ENCODE measurements at regions not wholly inside any gene's neighbourhood (a gene's known extent, or its start where the extent isn't known, plus 50 kb on each side); places are given as distances from the start of the nearest gene placed in this dataset.

- no peak overlapping the region for H3K4me3 ChIP-seq (ENCODE audit: low read depth, low read length)
- TF ChIP-seq, protein P1, sequence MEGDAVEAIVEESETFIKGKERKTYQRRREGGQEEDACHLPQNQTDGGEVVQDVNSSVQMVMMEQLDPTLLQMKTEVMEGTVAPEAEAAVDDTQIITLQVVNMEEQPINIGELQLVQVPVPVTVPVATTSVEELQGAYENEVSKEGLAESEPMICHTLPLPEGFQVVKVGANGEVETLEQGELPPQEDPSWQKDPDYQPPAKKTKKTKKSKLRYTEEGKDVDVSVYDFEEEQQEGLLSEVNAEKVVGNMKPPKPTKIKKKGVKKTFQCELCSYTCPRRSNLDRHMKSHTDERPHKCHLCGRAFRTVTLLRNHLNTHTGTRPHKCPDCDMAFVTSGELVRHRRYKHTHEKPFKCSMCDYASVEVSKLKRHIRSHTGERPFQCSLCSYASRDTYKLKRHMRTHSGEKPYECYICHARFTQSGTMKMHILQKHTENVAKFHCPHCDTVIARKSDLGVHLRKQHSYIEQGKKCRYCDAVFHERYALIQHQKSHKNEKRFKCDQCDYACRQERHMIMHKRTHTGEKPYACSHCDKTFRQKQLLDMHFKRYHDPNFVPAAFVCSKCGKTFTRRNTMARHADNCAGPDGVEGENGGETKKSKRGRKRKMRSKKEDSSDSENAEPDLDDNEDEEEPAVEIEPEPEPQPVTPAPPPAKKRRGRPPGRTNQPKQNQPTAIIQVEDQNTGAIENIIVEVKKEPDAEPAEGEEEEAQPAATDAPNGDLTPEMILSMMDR (conservative IDR thresholded peaks at IDR 0.05; ENCODE audit: low read depth, low read length): no peak
- DNase-seq (ENCODE audit: low read depth): no peak
Observed at GRCh38 chr10:43715334-43715733, 66.7 kb upstream of the ZNF32 start.

GRCh38 chr10:43712821-43713584, 64.3 kb upstream of the ZNF32 start:
- H3K4me3 ChIP-seq (ENCODE audit: low read depth, low read length): no peak overlapping the region
- DNase-seq (ENCODE audit: low read depth): no peak
- TF ChIP-seq, protein P1 (conservative IDR thresholded peaks at IDR 0.05; ENCODE audit: low read depth, low read length): no peak

GRCh38 chr10:43710772-43711471, 62.2 kb upstream of the ZNF32 start:
- no peak for DNase-seq (ENCODE audit: low read depth)
- no peak overlapping the region for H3K4me3 ChIP-seq (ENCODE audit: low read depth, low read length)
- TF ChIP-seq, protein P1 (conservative IDR thresholded peaks at IDR 0.05; ENCODE audit: low read depth, low read length): no peak

DNA sequence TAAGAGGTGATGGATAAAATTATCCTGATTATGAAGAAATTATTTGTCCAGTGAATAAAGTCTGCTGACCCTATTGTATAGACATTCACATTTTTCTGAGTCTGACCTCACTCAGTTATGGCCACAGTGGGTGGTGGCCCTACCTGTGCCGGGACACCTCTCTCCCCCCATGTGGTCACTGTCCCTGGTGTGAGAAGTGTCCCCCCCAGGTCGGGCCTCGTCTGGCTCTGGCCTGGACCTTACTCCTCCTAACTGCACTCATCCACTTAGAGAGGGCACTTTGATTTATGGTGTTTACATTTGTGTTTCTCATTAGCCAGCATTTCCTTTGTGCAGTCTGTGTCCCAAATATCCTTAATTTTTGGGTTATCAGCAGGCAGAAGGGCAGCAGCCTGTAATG, 59.6 kb upstream of the ZNF32 start:
- no peak for DNase-seq (ENCODE audit: low read depth)
- TF ChIP-seq, protein P1 (conservative IDR thresholded peaks at IDR 0.05; ENCODE audit: low read depth, low read length): no peak
- H3K4me3 ChIP-seq (ENCODE audit: low read depth, low read length): no peak overlapping the region

DNA sequence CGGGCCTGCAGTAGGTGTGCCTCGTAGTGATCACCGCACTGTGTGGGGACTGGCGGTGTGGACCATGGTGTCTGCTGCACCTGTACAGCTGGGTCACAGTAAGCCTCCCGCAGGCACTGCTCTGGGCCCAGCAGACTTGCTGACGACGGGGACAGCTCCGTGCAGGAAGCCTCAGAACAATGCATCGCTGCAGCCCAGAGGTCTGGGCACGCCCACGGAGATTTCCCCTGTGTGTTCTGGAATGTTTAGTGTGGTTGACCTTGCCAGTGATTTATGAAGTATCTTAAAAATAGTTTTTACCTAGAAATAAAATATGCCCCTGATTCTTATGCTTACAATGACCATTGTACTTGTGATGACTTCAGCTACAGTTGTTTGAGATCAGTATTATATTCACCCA, 59.1 kb upstream of the ZNF32 start:
- H3K4me3 ChIP-seq (ENCODE audit: low read depth, low read length): no peak overlapping the region
- peak; percentile 27 for DNase-seq (ENCODE audit: low read depth)
- TF ChIP-seq, protein P1 (conservative IDR thresholded peaks at IDR 0.05; ENCODE audit: low read depth, low read length): no peak

GRCh38 chr10:43706166-43706565, 57.5 kb upstream of the ZNF32 start:
- TF ChIP-seq, protein P1 (conservative IDR thresholded peaks at IDR 0.05; ENCODE audit: low read depth, low read length): no peak
- no peak for DNase-seq (ENCODE audit: low read depth)
- H3K4me3 ChIP-seq (ENCODE audit: low read depth, low read length): no peak overlapping the region

Data from choroid plexus epithelial cell (primary cell).